Transverse colon (tissue), 3 donors: ENCODE measurements at regions not wholly inside any gene's neighbourhood (a gene's known extent, or its start where the extent isn't known, plus 50 kb on each side); places are given as distances from the start of the nearest gene placed in this dataset.

Experiments used
- CTCF ChIP-seq, 5 experiments: fragments of 200-600 bp in 3 of 5; fragments of 450-650 bp in 2 of 5; sonication (generic) in 3 of 5; IDR thresholded peaks; 1 replicate in 2 of 5; 2 replicates in 3 of 5; pipeline ENCODE4 v1.5.1; 2016 to 2017; ENCODE audit warnings: antibody characterized with exemption in 5 of 5, inconsistent platforms in 3 of 5, mild to moderate bottlenecking in 2 of 5, moderate library complexity in 1 of 5
- EP300 ChIP-seq: sonication (generic); formaldehyde crosslinking; IDR thresholded peaks from one replicate; pipeline ENCODE4 v1.6.1; 2017; ENCODE audit warnings: antibody characterized with exemption, low read depth
- POLR2A ChIP-seq: fragments of 450-650 bp; IDR thresholded peaks from one replicate; pipeline ENCODE4 v1.6.1; 2016; ENCODE audit warnings: antibody characterized with exemption, mild to moderate bottlenecking, moderate library complexity

- TF ChIP-seq POLR2A (no peak), EP300 (no peak), CTCF (IDR thresholded peaks at IDR 0.05) (no peak)
These were observed 462.7 kb upstream of the CDH20 start for GRCh38 chr18:60870261-60871153.
